Neural progenitor cell (in vitro differentiated cells): ENCODE measurements at regions not wholly inside any gene's neighbourhood (a gene's known extent, or its start where the extent isn't known, plus 50 kb on each side); places are given as distances from the start of the nearest gene placed in this dataset.

Source experiments
- DNase-seq: peaks from one replicate; pipeline ENCODE4 v3.0.0-alpha.2; 2016; ENCODE audit warnings: low spot score
- H2AFZ ChIP-seq: fragments of 200-600 bp; sonication (generic); replicated peaks from 2 replicates; pipeline ENCODE4 v1.6.1; 2016; ENCODE audit warnings: antibody characterized with exemption
- H3F3A ChIP-seq: fragments of 200-600 bp; sonication (generic); 2 replicates; pipeline ENCODE4 v1.6.1; 2016; ENCODE audit warnings: antibody characterized with exemption, low read depth
- H3K27ac ChIP-seq: fragments of 200-600 bp; sonication (generic); 2 replicates; pipeline ENCODE4 v1.5.1; 2016; ENCODE audit warnings: mild to moderate bottlenecking
- H3K27me3 ChIP-seq: fragments of 200-600 bp; sonication (generic); 2 replicates; pipeline ENCODE4 v1.6.1; 2016; ENCODE audit warnings: mild to moderate bottlenecking, moderate library complexity
- H3K36me3 ChIP-seq: fragments of 200-600 bp; sonication (generic); 2 replicates; pipeline ENCODE4 v1.5.1; 2016
- H3K4me1 ChIP-seq: fragments of 200-600 bp; sonication (generic); 2 replicates; pipeline ENCODE4 v1.6.1; 2016; ENCODE audit warnings: mixed run types
- H3K4me2 ChIP-seq: fragments of 200-600 bp; sonication (generic); 2 replicates; pipeline ENCODE4 v1.6.1; 2016
- H3K4me3 ChIP-seq: fragments of 200-600 bp; sonication (generic); 2 replicates; pipeline ENCODE4 v1.5.1; 2016
- H3K79me2 ChIP-seq: fragments of 200-600 bp; sonication (generic); 2 replicates; pipeline ENCODE4 v1.6.1; 2016; ENCODE audit warnings: low read depth
- H3K9ac ChIP-seq: fragments of 200-600 bp; sonication (generic); 2 replicates; pipeline ENCODE4 v1.6.1; 2016
- H3K9me3 ChIP-seq: fragments of 200-600 bp; sonication (generic); 2 replicates; pipeline ENCODE4 v1.5.1; 2016; ENCODE audit warnings: low read depth
- H4K20me1 ChIP-seq: fragments of 200-600 bp; sonication (generic); 2 replicates; pipeline ENCODE4 v1.6.1; 2016; ENCODE audit warnings: low read depth
- H3K27ac Mint-ChIP-seq: 3 replicates; pipeline ENCODE4 v1.8.0; 2021; ENCODE audit warnings: mixed read lengths
- H3K27me3 Mint-ChIP-seq: 2 replicates; pipeline ENCODE4 v1.8.0; 2022; ENCODE audit warnings: low read depth, mild to moderate bottlenecking, inconsistent platforms, moderate library complexity, mixed read lengths; ENCODE audit not compliant: insufficient read depth
- H3K36me3 Mint-ChIP-seq: 3 replicates; pipeline ENCODE4 v1.8.0; 2021; ENCODE audit warnings: mixed read lengths
- H3K4me1 Mint-ChIP-seq: 3 replicates; pipeline ENCODE4 v1.8.0; 2021; ENCODE audit warnings: mixed read lengths
- H3K4me3 Mint-ChIP-seq: 3 replicates; pipeline ENCODE4 v1.8.0; 2021; ENCODE audit warnings: mild to moderate bottlenecking, moderate library complexity, mixed read lengths
- H3K9me3 Mint-ChIP-seq: 3 replicates; pipeline ENCODE4 v1.8.0; 2020; ENCODE audit warnings: mixed read lengths
- EZH2 ChIP-seq: fragments of 200-600 bp; sonication (generic); IDR thresholded peaks from 2 replicates; pipeline ENCODE4 v1.6.1; 2017; ENCODE audit warnings: antibody characterized with exemption, mild to moderate bottlenecking, moderate library complexity
- EZH2phosphoT487 ChIP-seq: fragments of 200-600 bp; sonication (generic); IDR thresholded peaks from 2 replicates; pipeline ENCODE4 v1.6.1; 2017; ENCODE audit warnings: antibody characterized with exemption
- TF ChIP-seq, protein P1 (sequence below): fragments of 200-600 bp; sonication (generic); IDR thresholded peaks from 2 replicates; pipeline ENCODE4 v1.5.1; 2017; ENCODE audit warnings: antibody characterized with exemption, mild to moderate bottlenecking

DNA sequence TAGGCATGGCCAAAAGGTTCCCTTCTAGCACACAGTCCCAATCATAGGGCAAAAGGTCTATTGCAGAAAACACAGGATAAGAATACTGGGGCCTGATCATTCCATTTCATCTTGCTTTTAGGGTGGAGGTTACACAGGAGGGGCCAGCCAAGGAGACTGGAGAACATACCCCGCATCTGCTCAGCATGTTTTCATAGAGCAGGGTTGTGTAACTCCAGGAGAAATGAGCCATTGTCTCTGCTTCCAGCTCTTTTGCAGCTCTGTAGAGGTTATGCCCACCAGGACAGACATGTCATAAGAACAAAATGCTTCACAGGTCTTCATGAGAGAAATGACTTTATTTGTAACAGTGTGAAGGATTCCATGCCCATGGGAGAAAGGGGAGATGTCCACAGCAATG lies 742.8 kb downstream of the DACH1 start:
- H2AFZ ChIP-seq, result no peak overlapping the region
- TF ChIP-seq, protein P1, sequence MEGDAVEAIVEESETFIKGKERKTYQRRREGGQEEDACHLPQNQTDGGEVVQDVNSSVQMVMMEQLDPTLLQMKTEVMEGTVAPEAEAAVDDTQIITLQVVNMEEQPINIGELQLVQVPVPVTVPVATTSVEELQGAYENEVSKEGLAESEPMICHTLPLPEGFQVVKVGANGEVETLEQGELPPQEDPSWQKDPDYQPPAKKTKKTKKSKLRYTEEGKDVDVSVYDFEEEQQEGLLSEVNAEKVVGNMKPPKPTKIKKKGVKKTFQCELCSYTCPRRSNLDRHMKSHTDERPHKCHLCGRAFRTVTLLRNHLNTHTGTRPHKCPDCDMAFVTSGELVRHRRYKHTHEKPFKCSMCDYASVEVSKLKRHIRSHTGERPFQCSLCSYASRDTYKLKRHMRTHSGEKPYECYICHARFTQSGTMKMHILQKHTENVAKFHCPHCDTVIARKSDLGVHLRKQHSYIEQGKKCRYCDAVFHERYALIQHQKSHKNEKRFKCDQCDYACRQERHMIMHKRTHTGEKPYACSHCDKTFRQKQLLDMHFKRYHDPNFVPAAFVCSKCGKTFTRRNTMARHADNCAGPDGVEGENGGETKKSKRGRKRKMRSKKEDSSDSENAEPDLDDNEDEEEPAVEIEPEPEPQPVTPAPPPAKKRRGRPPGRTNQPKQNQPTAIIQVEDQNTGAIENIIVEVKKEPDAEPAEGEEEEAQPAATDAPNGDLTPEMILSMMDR, result no peak
- TF ChIP-seq EZH2phosphoT487 (no peak), EZH2 (no peak)
- H3K4me2 ChIP-seq, result no peak overlapping the region
- no peaks in the 10 kb centered on the region for H3K9me3 ChIP-seq
- no peaks in the 10 kb centered on the region for H3K9me3 Mint-ChIP-seq
- DNase-seq, result no peak
- H3K36me3 Mint-ChIP-seq, result no peaks in the 10 kb centered on the region
- no peaks in the 10 kb centered on the region for H3K27me3 ChIP-seq
- H3K4me3 ChIP-seq, result no peak overlapping the region
- H3K27ac Mint-ChIP-seq, result no peak overlapping the region
- no peaks in the 10 kb centered on the region for H3K4me1 ChIP-seq
- H4K20me1 ChIP-seq, result no peaks in the 10 kb centered on the region
- no peak overlapping the region for H3K27ac ChIP-seq
- no peaks in the 10 kb centered on the region for H3K4me1 Mint-ChIP-seq
- H3K27me3 Mint-ChIP-seq, result peaks cover 2% of the 10 kb centered on the region
- no peaks in the 10 kb centered on the region for H3K36me3 ChIP-seq
- no peaks in the 10 kb centered on the region for H3F3A ChIP-seq
- no peaks in the 10 kb centered on the region for H3K79me2 ChIP-seq
- H3K4me3 Mint-ChIP-seq, result no peak overlapping the region
- no peak overlapping the region for H3K9ac ChIP-seq

DNA sequence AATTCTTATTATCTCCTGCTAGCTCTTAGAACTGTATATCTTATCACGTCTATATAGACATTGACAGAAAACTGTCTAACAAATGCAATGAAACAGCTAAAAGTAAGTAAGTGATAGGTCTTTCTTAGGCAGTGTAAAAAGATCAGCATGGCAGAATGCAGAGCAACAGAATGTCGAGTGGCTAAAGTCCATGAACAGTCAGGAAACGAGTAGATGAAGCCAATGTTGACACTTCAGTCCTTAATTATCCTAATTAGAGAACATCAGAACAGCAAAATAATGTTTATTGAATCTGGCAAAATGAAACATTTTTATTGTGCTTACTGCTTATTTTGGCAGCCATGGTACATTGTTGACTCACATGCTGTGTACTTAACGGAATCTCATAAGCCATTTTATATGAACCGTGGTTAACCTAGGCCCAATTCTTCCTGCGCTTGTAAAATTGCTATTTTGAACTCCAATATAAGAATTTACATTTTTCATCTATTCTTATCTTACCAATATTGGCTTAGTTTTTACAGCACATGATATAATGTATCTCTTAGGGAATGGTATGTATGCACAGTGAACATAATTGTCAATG lies 748.1 kb downstream of the DACH1 start:
- no peak for DNase-seq
- no peak overlapping the region for H3K27ac ChIP-seq
- H4K20me1 ChIP-seq, result no peaks in the 10 kb centered on the region
- Mint-ChIP-seq H3K4me1 (no peaks in the 10 kb centered on the region), H3K36me3 (no peaks in the 10 kb centered on the region), H3K27me3 (peaks cover 2% of the 10 kb centered on the region), H3K27ac (no peak overlapping the region), H3K4me3 (no peak overlapping the region), H3K9me3 (no peaks in the 10 kb centered on the region)
- H2AFZ ChIP-seq, result peak overlapping the region; percentile 54
- H3K9ac ChIP-seq, result no peak overlapping the region
- H3F3A ChIP-seq, result no peaks in the 10 kb centered on the region
- no peaks in the 10 kb centered on the region for H3K27me3 ChIP-seq
- no peaks in the 10 kb centered on the region for H3K9me3 ChIP-seq
- no peaks in the 10 kb centered on the region for H3K79me2 ChIP-seq
- no peaks in the 10 kb centered on the region for H3K36me3 ChIP-seq
- H3K4me2 ChIP-seq, result no peak overlapping the region
- H3K4me1 ChIP-seq, result peaks cover 3% of the 10 kb centered on the region
- H3K4me3 ChIP-seq, result no peak overlapping the region
- TF ChIP-seq EZH2phosphoT487 (no peak), EZH2 (no peak)
- TF ChIP-seq, protein P1, result no peak

DNA sequence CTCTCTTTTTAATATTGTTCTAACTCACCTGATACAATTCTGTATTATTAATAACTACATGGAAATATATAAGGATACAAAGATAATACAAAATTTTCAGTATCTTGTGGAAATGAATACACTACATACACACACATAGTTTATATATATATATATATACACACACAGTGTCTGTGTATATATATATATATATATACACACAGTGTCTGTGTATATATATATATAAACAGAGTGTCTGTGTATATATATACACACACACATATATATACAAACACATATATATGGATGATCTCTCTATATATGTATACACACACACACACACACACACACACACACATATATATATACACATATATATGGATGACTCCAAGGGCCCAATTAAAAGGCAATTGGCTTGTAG lies 749.1 kb downstream of the DACH1 start:
- H3K79me2 ChIP-seq, result no peaks in the 10 kb centered on the region
- H3K9me3 ChIP-seq, result no peaks in the 10 kb centered on the region
- Mint-ChIP-seq H3K27ac (no peak overlapping the region), H3K9me3 (no peaks in the 10 kb centered on the region), H3K4me3 (no peak overlapping the region), H3K36me3 (no peaks in the 10 kb centered on the region), H3K4me1 (no peaks in the 10 kb centered on the region), H3K27me3 (peaks cover 2% of the 10 kb centered on the region)
- no peak for TF ChIP-seq EZH2
- TF ChIP-seq, protein P1, result no peak
- no peak for TF ChIP-seq EZH2phosphoT487
- H2AFZ ChIP-seq, result no peak overlapping the region
- no peak overlapping the region for H3K4me3 ChIP-seq
- peaks cover 3% of the 10 kb centered on the region for H3K4me1 ChIP-seq
- no peak for DNase-seq
- H3F3A ChIP-seq, result no peaks in the 10 kb centered on the region
- no peak overlapping the region for H3K4me2 ChIP-seq
- no peak overlapping the region for H3K27ac ChIP-seq
- no peaks in the 10 kb centered on the region for H4K20me1 ChIP-seq
- H3K9ac ChIP-seq, result no peak overlapping the region
- no peaks in the 10 kb centered on the region for H3K36me3 ChIP-seq
- H3K27me3 ChIP-seq, result no peaks in the 10 kb centered on the region
